ENCODE measurements at regions not wholly inside any gene's neighbourhood (a gene's known extent, or its start where the extent isn't known, plus 50 kb on each side); places are given as distances from the start of the nearest gene placed in this dataset.

- H4K91ac ChIP-seq (ENCODE audit: insufficient read length, low read depth, low read length) = no peak overlapping the region
- no peaks in the 10 kb centered on the region for H3K79me1 ChIP-seq (ENCODE audit: insufficient read depth, low read depth, low read length, poor library complexity, severe bottlenecking)
- no peak overlapping the region for H2BK12ac ChIP-seq (ENCODE audit: insufficient read length, low read depth, low read length)
- no peak overlapping the region for H3K4me3 Mint-ChIP-seq
- H2BK120ac ChIP-seq (ENCODE audit: low read depth, low read length, poor library complexity, severe bottlenecking) = no peak overlapping the region
- H2AK5ac ChIP-seq (ENCODE audit: insufficient read length, low read length) = no peak overlapping the region
- H3K27me3 Mint-ChIP-seq (ENCODE audit: low read depth) = no peaks in the 10 kb centered on the region; the same call in 1 of the 2 replicates
- no peak for TF ChIP-seq CTCF (conservative IDR thresholded peaks at IDR 0.05)
- no peak overlapping the region for H3K14ac ChIP-seq (ENCODE audit: insufficient read depth, low read length)
- H3K27ac Mint-ChIP-seq = no peak overlapping the region
- no peak overlapping the region for H2BK20ac ChIP-seq (ENCODE audit: low read depth, low read length, poor library complexity, severe bottlenecking)
- peaks cover 23 to 45% (median 23%) of the 10 kb centered on the region in 3 experiments for H3K36me3 Mint-ChIP-seq (ENCODE audit: insufficient read depth in 1 of 3, low read depth in 3 of 3)
- H2BK15ac ChIP-seq (ENCODE audit: low read depth, low read length) = no peak overlapping the region
- DNase-seq = no peak
- no peak overlapping the region for H4K5ac ChIP-seq (ENCODE audit: insufficient read length, low read depth, low read length)
- no peak overlapping the region for H2BK5ac ChIP-seq (ENCODE audit: insufficient read length, low read length)
- peaks cover 3% of the 10 kb centered on the region; the same call in 1 of the 2 replicates for H3K4me1 ChIP-seq (ENCODE audit: insufficient read depth, low read length)
- H4K8ac ChIP-seq (replicated peaks; ENCODE audit: insufficient read length, low read depth, low read length) = no peak overlapping the region
- no peaks in the 10 kb centered on the region for H3K23me2 ChIP-seq (ENCODE audit: insufficient read length, low read depth, low read length, poor library complexity, severe bottlenecking)
- H3K27ac ChIP-seq (ENCODE audit: insufficient read length, low read depth, low read length) = no peak overlapping the region
- no peak overlapping the region for H2AFZ ChIP-seq (ENCODE audit: low read length)
- H3K56ac ChIP-seq (ENCODE audit: insufficient read length, low read depth, low read length) = no peak overlapping the region
- H3K27me3 ChIP-seq (ENCODE audit: insufficient read depth, low read length) = no peaks in the 10 kb centered on the region
- H3K4me1 Mint-ChIP-seq = peaks cover 24 to 25% of the 10 kb centered on the region in 2 experiments
- no peak overlapping the region for H3K9ac ChIP-seq (ENCODE audit: extremely low read depth, insufficient read length, low read length)
- peaks cover 31% of the 10 kb centered on the region in 2 experiments for H3K9me3 Mint-ChIP-seq
- H3K9me3 ChIP-seq (ENCODE audit: control insufficient read depth, low read depth, low read length) = no peaks in the 10 kb centered on the region
- H4K20me1 ChIP-seq (ENCODE audit: control insufficient read depth, insufficient read depth, insufficient read length) = no peaks in the 10 kb centered on the region
- H3K79me2 ChIP-seq (ENCODE audit: insufficient read depth, low read length) = no peaks in the 10 kb centered on the region
- H3T11ph ChIP-seq (ENCODE audit: low read length) = no peak overlapping the region
- no peak overlapping the region for H3K4me2 ChIP-seq (ENCODE audit: insufficient read depth, insufficient read length, low read length)
- H3K4ac ChIP-seq (ENCODE audit: low read depth, low read length) = no peak overlapping the region
- no peak overlapping the region for H3K18ac ChIP-seq (ENCODE audit: insufficient read length, low read depth, low read length)
- no peak overlapping the region for H3K23ac ChIP-seq (ENCODE audit: insufficient read length, low read depth, low read length)
Observed at GRCh38 chr12:97951717-97952116, 489.1 kb downstream of the RMST start.

All from H9 (cell line).